ENCODE measurements at regions not wholly inside any gene's neighbourhood (a gene's known extent, or its start where the extent isn't known, plus 50 kb on each side); places are given as distances from the start of the nearest gene placed in this dataset.

DNA sequence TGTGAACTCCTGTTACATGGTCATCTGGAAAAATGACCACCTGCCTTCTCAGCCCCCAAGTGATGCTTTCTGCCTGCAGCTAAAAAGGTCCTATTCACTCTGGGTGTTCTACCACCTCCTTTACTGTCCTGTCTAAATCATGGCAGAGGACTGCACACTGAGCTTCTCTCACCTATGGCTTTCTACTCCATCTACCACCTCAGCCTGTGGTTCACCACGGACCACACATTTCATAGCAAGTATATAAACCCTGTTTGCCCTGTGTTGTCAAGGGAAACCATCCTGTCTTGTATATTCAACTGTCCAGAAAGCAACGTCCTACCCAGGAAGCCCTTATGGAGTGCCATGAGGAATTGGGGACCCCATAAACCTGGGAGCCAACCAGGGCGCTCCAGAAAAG, 167.4 kb upstream of the ITGA1 start:
- TF ChIP-seq EZH2 (IDR thresholded peaks at IDR 0.05), result no peak
- TF ChIP-seq POLR2AphosphoS5 (IDR thresholded peaks at IDR 0.05; ENCODE audit: borderline replicate concordance, low read depth, low read length), result no peak

Data from SK-N-MC (cell line).